ENCODE measurements at regions not wholly inside any gene's neighbourhood (a gene's known extent, or its start where the extent isn't known, plus 50 kb on each side); places are given as distances from the start of the nearest gene placed in this dataset.

DNA sequence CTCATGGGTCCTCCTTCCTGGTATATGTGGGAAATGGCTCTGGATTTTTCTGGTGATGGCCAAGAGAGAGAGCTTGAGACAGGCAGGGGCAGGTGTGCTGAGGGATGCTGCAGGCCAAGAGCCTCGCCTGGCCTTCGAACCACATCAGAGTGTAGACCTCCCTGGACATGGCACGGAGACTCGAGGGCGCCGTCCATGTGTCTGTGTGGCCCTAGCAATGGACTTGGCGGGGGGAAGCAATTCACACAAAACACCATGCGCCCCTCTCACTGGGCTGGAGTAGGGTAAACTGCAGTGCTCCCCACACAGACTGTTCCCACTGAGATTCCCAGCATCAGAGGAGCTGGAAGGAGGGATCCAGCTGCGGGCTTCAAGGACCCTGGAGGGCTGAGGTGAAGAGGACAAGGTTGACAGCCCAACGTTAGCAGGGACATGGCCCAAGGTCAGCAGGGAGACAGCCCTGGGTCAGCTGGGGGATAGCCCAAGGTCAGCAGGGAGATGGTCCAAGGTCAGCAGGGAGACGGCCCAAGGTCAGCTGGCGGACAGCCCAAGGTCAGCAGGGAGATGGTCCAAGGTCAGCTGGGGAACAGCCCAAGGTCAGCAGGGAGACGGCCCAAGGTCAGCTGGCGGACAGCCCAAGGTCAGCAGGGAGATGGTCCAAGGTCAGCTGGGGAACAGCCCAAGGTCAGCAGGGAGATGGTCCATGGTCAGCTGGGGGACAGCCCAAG is 75.4 kb upstream of the HDAC4 start:
- TF ChIP-seq, protein P1, sequence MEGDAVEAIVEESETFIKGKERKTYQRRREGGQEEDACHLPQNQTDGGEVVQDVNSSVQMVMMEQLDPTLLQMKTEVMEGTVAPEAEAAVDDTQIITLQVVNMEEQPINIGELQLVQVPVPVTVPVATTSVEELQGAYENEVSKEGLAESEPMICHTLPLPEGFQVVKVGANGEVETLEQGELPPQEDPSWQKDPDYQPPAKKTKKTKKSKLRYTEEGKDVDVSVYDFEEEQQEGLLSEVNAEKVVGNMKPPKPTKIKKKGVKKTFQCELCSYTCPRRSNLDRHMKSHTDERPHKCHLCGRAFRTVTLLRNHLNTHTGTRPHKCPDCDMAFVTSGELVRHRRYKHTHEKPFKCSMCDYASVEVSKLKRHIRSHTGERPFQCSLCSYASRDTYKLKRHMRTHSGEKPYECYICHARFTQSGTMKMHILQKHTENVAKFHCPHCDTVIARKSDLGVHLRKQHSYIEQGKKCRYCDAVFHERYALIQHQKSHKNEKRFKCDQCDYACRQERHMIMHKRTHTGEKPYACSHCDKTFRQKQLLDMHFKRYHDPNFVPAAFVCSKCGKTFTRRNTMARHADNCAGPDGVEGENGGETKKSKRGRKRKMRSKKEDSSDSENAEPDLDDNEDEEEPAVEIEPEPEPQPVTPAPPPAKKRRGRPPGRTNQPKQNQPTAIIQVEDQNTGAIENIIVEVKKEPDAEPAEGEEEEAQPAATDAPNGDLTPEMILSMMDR (IDR thresholded peaks at IDR 0.05) = no peak
- no peak for TF ChIP-seq POLR2A (IDR thresholded peaks at IDR 0.05)
